ENCODE measurements at regions not wholly inside any gene's neighbourhood (a gene's known extent, or its start where the extent isn't known, plus 50 kb on each side); places are given as distances from the start of the nearest gene placed in this dataset.

DNA sequence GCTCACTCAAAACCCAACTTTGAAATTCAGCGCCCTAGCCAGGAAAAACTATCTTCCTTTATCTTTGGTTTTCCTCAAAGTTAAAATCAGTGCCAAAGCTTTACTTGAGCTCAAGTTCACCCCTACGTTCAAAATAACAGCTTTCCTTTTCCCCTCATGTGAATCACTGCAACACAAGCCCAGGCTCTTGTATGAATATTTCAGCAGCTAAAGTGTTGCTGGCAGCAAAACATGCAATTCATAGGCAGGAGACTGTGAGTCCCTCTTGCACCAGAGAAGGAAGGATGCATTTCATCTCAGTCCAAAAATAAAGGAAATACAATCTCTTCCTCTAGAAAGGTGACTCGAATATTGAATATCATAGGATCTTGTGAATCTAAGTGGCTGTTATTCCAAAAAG, 461.3 kb upstream of the SOX11 start:
- no peaks in the 10 kb centered on the region for H3K27me3 Mint-ChIP-seq (ENCODE audit: insufficient read depth, unreplicated experiment)
- peaks cover 11% of the 10 kb centered on the region for H3K4me1 Mint-ChIP-seq (ENCODE audit: insufficient read depth, unreplicated experiment)
- H3K4me3 Mint-ChIP-seq (ENCODE audit: unreplicated experiment) = no peak overlapping the region
- BruUV-seq (replicated peaks) = no TSS peak
- TF ChIP-seq, protein P1, sequence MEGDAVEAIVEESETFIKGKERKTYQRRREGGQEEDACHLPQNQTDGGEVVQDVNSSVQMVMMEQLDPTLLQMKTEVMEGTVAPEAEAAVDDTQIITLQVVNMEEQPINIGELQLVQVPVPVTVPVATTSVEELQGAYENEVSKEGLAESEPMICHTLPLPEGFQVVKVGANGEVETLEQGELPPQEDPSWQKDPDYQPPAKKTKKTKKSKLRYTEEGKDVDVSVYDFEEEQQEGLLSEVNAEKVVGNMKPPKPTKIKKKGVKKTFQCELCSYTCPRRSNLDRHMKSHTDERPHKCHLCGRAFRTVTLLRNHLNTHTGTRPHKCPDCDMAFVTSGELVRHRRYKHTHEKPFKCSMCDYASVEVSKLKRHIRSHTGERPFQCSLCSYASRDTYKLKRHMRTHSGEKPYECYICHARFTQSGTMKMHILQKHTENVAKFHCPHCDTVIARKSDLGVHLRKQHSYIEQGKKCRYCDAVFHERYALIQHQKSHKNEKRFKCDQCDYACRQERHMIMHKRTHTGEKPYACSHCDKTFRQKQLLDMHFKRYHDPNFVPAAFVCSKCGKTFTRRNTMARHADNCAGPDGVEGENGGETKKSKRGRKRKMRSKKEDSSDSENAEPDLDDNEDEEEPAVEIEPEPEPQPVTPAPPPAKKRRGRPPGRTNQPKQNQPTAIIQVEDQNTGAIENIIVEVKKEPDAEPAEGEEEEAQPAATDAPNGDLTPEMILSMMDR (IDR thresholded peaks at IDR 0.05; ENCODE audit: unreplicated experiment) = no peak
- no peaks in the 10 kb centered on the region for H3K36me3 Mint-ChIP-seq (ENCODE audit: insufficient read depth, unreplicated experiment)
- CTCF ChIA-PET = no interaction called here
- no peak overlapping the region for H3K27ac Mint-ChIP-seq (ENCODE audit: low read depth, unreplicated experiment)
- intact Hi-C loops (cut with micrococcal nuclease) = no loop called here
- DNase-seq (ENCODE audit: unreplicated experiment) = no peak
- H3K9me3 Mint-ChIP-seq (ENCODE audit: unreplicated experiment) = no peaks in the 10 kb centered on the region
- POLR2A ChIA-PET = no interaction called here

DNA sequence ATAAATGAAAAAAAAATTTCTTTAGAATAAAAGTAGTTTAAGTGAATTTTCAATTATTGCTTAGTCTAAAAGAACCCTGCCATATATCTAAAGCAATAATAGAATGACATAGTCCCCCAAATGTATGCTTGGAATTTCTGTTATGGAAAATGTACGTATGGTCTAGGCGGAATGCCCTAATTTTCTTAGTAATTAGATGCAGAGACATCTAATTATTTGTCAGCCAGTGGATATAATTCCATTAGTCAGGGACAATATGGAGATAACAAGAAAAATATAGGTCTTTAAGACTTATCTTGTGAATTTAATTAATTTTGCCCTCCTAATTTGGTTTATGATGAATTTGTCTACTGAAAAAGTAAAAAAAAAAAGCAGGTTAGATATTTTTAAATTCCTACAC, 460.9 kb upstream of the SOX11 start:
- H3K9me3 Mint-ChIP-seq (ENCODE audit: unreplicated experiment) = no peaks in the 10 kb centered on the region

DNA sequence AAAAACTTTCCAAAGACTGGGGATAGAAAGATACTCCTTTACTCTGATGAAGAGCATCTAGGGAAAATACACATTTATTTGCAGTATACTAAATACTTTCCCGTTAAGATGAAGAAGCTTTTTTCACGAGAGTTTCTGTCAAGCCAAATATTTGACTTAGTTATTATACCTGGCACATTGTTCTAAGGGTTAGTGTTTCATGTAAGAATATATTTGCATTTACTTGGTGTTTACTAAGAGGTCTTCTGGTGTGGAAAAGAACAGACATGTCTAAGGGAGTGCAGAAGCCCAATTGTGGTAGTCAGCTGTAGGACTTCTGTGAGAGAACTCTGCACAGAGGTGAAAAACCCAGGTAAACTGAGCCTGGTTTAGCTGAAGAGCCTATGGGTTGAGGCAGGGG, 457.6 kb upstream of the SOX11 start:
- DNase-seq (ENCODE audit: unreplicated experiment) = no peak
- CTCF ChIA-PET = interaction anchor here (0.7 kb wide), 1 partner anchor 1288 kb away, joined by 3 read pairs; no protein-coding TSS in a partner anchor
- intact Hi-C loops (cut with micrococcal nuclease) = no loop called here
- TF ChIP-seq, protein P1 (IDR thresholded peaks at IDR 0.05; ENCODE audit: unreplicated experiment) = no peak
- Mint-ChIP-seq H3K4me3 (ENCODE audit: unreplicated experiment) (no peak overlapping the region), H3K27ac (ENCODE audit: low read depth, unreplicated experiment) (no peak overlapping the region), H3K9me3 (ENCODE audit: unreplicated experiment) (no peaks in the 10 kb centered on the region), H3K4me1 (ENCODE audit: insufficient read depth, unreplicated experiment) (no peaks in the 10 kb centered on the region), H3K27me3 (ENCODE audit: insufficient read depth, unreplicated experiment) (no peaks in the 10 kb centered on the region), H3K36me3 (ENCODE audit: insufficient read depth, unreplicated experiment) (no peaks in the 10 kb centered on the region)
- POLR2A ChIA-PET = no interaction called here
- no TSS peak for BruUV-seq (replicated peaks)

More for the DNA sequence above, 460.9 kb upstream of the SOX11 start:
- Mint-ChIP-seq H3K4me3 (ENCODE audit: unreplicated experiment) (no peak overlapping the region), H3K27me3 (ENCODE audit: insufficient read depth, unreplicated experiment) (no peaks in the 10 kb centered on the region), H3K36me3 (ENCODE audit: insufficient read depth, unreplicated experiment) (no peaks in the 10 kb centered on the region), H3K27ac (ENCODE audit: low read depth, unreplicated experiment) (no peak overlapping the region), H3K4me1 (ENCODE audit: insufficient read depth, unreplicated experiment) (peaks cover 11% of the 10 kb centered on the region)
- intact Hi-C loops (cut with micrococcal nuclease) = no loop called here
- BruUV-seq (replicated peaks) = no TSS peak
- DNase-seq (ENCODE audit: unreplicated experiment) = no peak
- TF ChIP-seq, protein P1 (IDR thresholded peaks at IDR 0.05; ENCODE audit: unreplicated experiment) = no peak
- ChIA-PET POLR2A (no interaction called here), CTCF (no interaction called here)

DNA sequence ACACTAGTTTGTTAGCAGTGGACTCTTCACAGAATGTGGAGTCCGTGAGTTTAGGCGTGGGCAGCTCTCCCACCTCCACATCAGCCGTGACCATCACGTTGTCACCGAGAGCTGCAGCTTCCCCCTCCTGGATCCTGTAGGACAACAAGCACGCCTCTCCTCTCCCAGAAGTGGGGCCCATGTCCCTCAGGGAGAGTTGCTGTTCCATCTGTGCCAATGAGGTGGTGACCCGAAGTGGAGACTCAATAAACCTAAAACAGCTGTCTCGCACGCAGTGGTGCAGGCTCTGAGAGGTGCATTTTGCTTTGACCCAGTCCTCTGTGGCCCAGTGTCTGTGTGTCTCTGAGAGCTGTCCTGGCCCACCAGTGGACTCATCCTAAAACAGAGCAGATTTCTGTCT, 456.5 kb upstream of the SOX11 start:
- DNase-seq (ENCODE audit: unreplicated experiment) = no peak
- no TSS peak for BruUV-seq (replicated peaks)
- Mint-ChIP-seq H3K36me3 (ENCODE audit: insufficient read depth, unreplicated experiment) (no peaks in the 10 kb centered on the region), H3K4me3 (ENCODE audit: unreplicated experiment) (no peak overlapping the region), H3K4me1 (ENCODE audit: insufficient read depth, unreplicated experiment) (no peaks in the 10 kb centered on the region), H3K27me3 (ENCODE audit: insufficient read depth, unreplicated experiment) (no peaks in the 10 kb centered on the region), H3K9me3 (ENCODE audit: unreplicated experiment) (no peaks in the 10 kb centered on the region), H3K27ac (ENCODE audit: low read depth, unreplicated experiment) (no peak overlapping the region)
- CTCF ChIA-PET = interaction anchor here (0.6 kb wide), 1 partner anchor 239 kb away, joined by 3 read pairs; no protein-coding TSS in a partner anchor
- POLR2A ChIA-PET = no interaction called here
- intact Hi-C loops (cut with micrococcal nuclease) = no loop called here
- TF ChIP-seq, protein P1 (IDR thresholded peaks at IDR 0.05; ENCODE audit: unreplicated experiment) = no peak
